Endodermal cell (in vitro differentiated cells): ENCODE measurements at regions not wholly inside any gene's neighbourhood (a gene's known extent, or its start where the extent isn't known, plus 50 kb on each side); places are given as distances from the start of the nearest gene placed in this dataset.

Experiments used
- DNase-seq: peaks from one replicate; pipeline ENCODE4 v3.0.0-alpha.2; 2017
- H3K27ac ChIP-seq: 2 replicates; pipeline ENCODE4 v1.5.1; 2013; ENCODE audit warnings: mild to moderate bottlenecking, low read depth, low read length, moderate library complexity
- H3K27me3 ChIP-seq: 2 replicates; pipeline ENCODE4 v1.6.1; 2013; ENCODE audit warnings: mild to moderate bottlenecking, low read length, moderate library complexity; ENCODE audit not compliant: insufficient read depth, control insufficient read depth, poor library complexity, severe bottlenecking
- H3K36me3 ChIP-seq: 2 replicates; pipeline ENCODE4 v1.7.0; 2013; ENCODE audit warnings: mild to moderate bottlenecking, low read length, moderate library complexity; ENCODE audit not compliant: control insufficient read depth, insufficient read depth
- H3K4me1 ChIP-seq: one replicate; pipeline ENCODE4 v1.7.0; 2013; ENCODE audit warnings: low read length; ENCODE audit not compliant: control insufficient read depth, insufficient read depth
- H3K4me3 ChIP-seq: 2 replicates; pipeline ENCODE4 v1.5.1; 2013; ENCODE audit warnings: mild to moderate bottlenecking, low read length, moderate library complexity
- H3K9ac ChIP-seq: 2 replicates; pipeline ENCODE4 v1.6.1; 2013; ENCODE audit warnings: mild to moderate bottlenecking, low read length, moderate library complexity; ENCODE audit not compliant: poor library complexity, severe bottlenecking; ENCODE audit errors: extremely low read depth
- H3K9me3 ChIP-seq: 2 replicates; pipeline ENCODE4 v1.6.1; 2013; ENCODE audit warnings: mild to moderate bottlenecking, low read length, moderate library complexity; ENCODE audit not compliant: control insufficient read depth
- H3K27ac Mint-ChIP-seq: 2 replicates; pipeline ENCODE4 v1.8.0; 2020; ENCODE audit warnings: mixed read lengths
- H3K27me3 Mint-ChIP-seq: 2 replicates; pipeline ENCODE4 v1.8.0; 2021; ENCODE audit warnings: mild to moderate bottlenecking, mixed read lengths; ENCODE audit not compliant: insufficient read depth
- H3K36me3 Mint-ChIP-seq: 2 replicates; pipeline ENCODE4 v1.8.0; 2020; ENCODE audit warnings: low read depth, mixed read lengths
- H3K4me1 Mint-ChIP-seq: 2 replicates; pipeline ENCODE4 v1.8.0; 2020; ENCODE audit warnings: mixed read lengths
- H3K4me3 Mint-ChIP-seq: 2 replicates; pipeline ENCODE4 v1.8.0; 2020; ENCODE audit warnings: mild to moderate bottlenecking, moderate library complexity, mixed read lengths
- H3K9me3 Mint-ChIP-seq: 2 replicates; pipeline ENCODE4 v1.8.0; 2020; ENCODE audit warnings: mild to moderate bottlenecking, mixed read lengths
- WGBS, 2 experiments: methylation state at CpG; one replicate each; pipeline versions ENCODE4 v1.1.5 to v1.1.7; 2013; ENCODE audit warnings: missing lambda C conversion rate in 2 of 2, mixed read lengths in 1 of 2; ENCODE audit not compliant: insufficient coverage in 1 of 2, insufficient read length in 1 of 2; 5-methylcytosine and 5-hydroxymethylcytosine counted together
- TF ChIP-seq, protein P1 (sequence below): fragments of 200-600 bp; sonication (generic); conservative IDR thresholded peaks from 2 replicates; pipeline ENCODE4 v1.5.0; 2021; ENCODE audit warnings: antibody characterized with exemption, mild to moderate bottlenecking

- Histone ChIP-seq H3K9ac (no peak overlapping the region), H3K9me3 (peaks cover 20% of the 10 kb centered on the region), H3K27me3 (no peaks in the 10 kb centered on the region), H3K4me3 (no peak overlapping the region), H3K4me1 (no peaks in the 10 kb centered on the region), H3K27ac (no peak overlapping the region), H3K36me3 (no peaks in the 10 kb centered on the region)
- Mint-ChIP-seq H3K4me1 (no peaks in the 10 kb centered on the region), H3K27me3 (peaks cover 2% of the 10 kb centered on the region), H3K36me3 (no peaks in the 10 kb centered on the region), H3K4me3 (no peak overlapping the region), H3K9me3 (peaks cover 25% of the 10 kb centered on the region), H3K27ac (no peak overlapping the region)
- TF ChIP-seq, protein P1, sequence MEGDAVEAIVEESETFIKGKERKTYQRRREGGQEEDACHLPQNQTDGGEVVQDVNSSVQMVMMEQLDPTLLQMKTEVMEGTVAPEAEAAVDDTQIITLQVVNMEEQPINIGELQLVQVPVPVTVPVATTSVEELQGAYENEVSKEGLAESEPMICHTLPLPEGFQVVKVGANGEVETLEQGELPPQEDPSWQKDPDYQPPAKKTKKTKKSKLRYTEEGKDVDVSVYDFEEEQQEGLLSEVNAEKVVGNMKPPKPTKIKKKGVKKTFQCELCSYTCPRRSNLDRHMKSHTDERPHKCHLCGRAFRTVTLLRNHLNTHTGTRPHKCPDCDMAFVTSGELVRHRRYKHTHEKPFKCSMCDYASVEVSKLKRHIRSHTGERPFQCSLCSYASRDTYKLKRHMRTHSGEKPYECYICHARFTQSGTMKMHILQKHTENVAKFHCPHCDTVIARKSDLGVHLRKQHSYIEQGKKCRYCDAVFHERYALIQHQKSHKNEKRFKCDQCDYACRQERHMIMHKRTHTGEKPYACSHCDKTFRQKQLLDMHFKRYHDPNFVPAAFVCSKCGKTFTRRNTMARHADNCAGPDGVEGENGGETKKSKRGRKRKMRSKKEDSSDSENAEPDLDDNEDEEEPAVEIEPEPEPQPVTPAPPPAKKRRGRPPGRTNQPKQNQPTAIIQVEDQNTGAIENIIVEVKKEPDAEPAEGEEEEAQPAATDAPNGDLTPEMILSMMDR, result no peak
- DNase-seq, result no peak
- WGBS, 2 experiments, result 79 to 90% methylated on average over 2 of the region's 2 CpGs
These were observed 127.1 kb downstream of the CYSLTR2 start for GRCh38 chr13:48780713-48781341.

GRCh38 chr13:48782429-48782840, 128.7 kb downstream of the CYSLTR2 start:
- no peak overlapping the region for H3K4me3 Mint-ChIP-seq
- no peak overlapping the region for H3K4me3 ChIP-seq
- H3K36me3 ChIP-seq, result no peaks in the 10 kb centered on the region
- peaks cover 2% of the 10 kb centered on the region for H3K27me3 Mint-ChIP-seq
- no peak overlapping the region for H3K27ac Mint-ChIP-seq
- no peak overlapping the region for H3K27ac ChIP-seq
- DNase-seq, result no peak
- peaks cover 25% of the 10 kb centered on the region for H3K9me3 Mint-ChIP-seq
- H3K9ac ChIP-seq, result no peak overlapping the region
- 94 to 100% methylated on average over 2 to 3 of the region's 3 CpGs for WGBS, 2 experiments
- H3K4me1 ChIP-seq, result no peaks in the 10 kb centered on the region
- no peaks in the 10 kb centered on the region for H3K27me3 ChIP-seq
- H3K4me1 Mint-ChIP-seq, result no peaks in the 10 kb centered on the region
- H3K36me3 Mint-ChIP-seq, result no peaks in the 10 kb centered on the region
- H3K9me3 ChIP-seq, result peaks cover 20% of the 10 kb centered on the region
- TF ChIP-seq, protein P1, result no peak

- H3K27ac Mint-ChIP-seq, result no peak overlapping the region
- 92 to 93% methylated on average over 4 to 7 of the region's 7 CpGs for WGBS, 2 experiments
- TF ChIP-seq, protein P1, result no peak
- H3K4me1 ChIP-seq, result no peaks in the 10 kb centered on the region
- peaks cover 20% of the 10 kb centered on the region for H3K9me3 ChIP-seq
- H3K4me3 ChIP-seq, result no peak overlapping the region
- H3K9me3 Mint-ChIP-seq, result peaks cover 25% of the 10 kb centered on the region
- no peaks in the 10 kb centered on the region for H3K36me3 ChIP-seq
- H3K27me3 ChIP-seq, result no peaks in the 10 kb centered on the region
- no peak for DNase-seq
- no peaks in the 10 kb centered on the region for H3K36me3 Mint-ChIP-seq
- peaks cover 2% of the 10 kb centered on the region for H3K27me3 Mint-ChIP-seq
- no peak overlapping the region for H3K4me3 Mint-ChIP-seq
- H3K27ac ChIP-seq, result no peak overlapping the region
- H3K9ac ChIP-seq, result no peak overlapping the region
- H3K4me1 Mint-ChIP-seq, result no peaks in the 10 kb centered on the region
These were observed 129.5 kb downstream of the CYSLTR2 start for GRCh38 chr13:48783181-48783630.
